Endothelial cell of umbilical vein (primary cell): ENCODE measurements at regions not wholly inside any gene's neighbourhood (a gene's known extent, or its start where the extent isn't known, plus 50 kb on each side); places are given as distances from the start of the nearest gene placed in this dataset.

Experiments
- BruUV-seq: library from RNA; stranded (reverse); fragments of 400-500 nt; replicated peaks from 2 replicates; lab custom pipeline; 2021; lab: Mats Ljungman, UMichigan
- CTCF ChIA-PET: fragments of 300-600, 350-600 bp; sonication (Branson Sonifier 250); formaldehyde crosslinking; loops from one replicate; lab custom pipeline; 2021; ENCODE audit warnings: antibody characterized with exemption, inconsistent platforms; lab: Charles Lee
- POLR2A ChIA-PET: fragments of 300-600, 350-600 bp; sonication (Branson Sonifier 250); formaldehyde crosslinking; loops from one replicate; lab custom pipeline; 2021; ENCODE audit warnings: antibody characterized with exemption, inconsistent platforms; lab: Charles Lee
- DNase-seq: peaks from one replicate; pipeline ENCODE4 v3.0.0-alpha.2; 2011; ENCODE audit warnings: low read depth, low spot score
- FAIRE-seq: peaks from 2 replicates; lab custom pipeline; 2011; peaks lifted over from hg19 to GRCh38; lab: Jason Lieb, UNC
- H2AFZ ChIP-seq: 2 replicates; pipeline ENCODE4 v1.6.0; 2012; ENCODE audit warnings: low read depth, low read length, control low read depth, inconsistent platforms
- H3K27ac ChIP-seq: 2 replicates; pipeline ENCODE4 v1.5.1; 2011; ENCODE audit warnings: low read depth, mild to moderate bottlenecking, control low read depth, low read length, moderate library complexity; ENCODE audit not compliant: insufficient read depth
- H3K27me3 ChIP-seq, 2 experiments: 2 replicates each; pipeline versions ENCODE4 v1.6.0 to v1.6.1; 2011; ENCODE audit warnings: low read length in 2 of 2, mixed read lengths in 1 of 2; ENCODE audit not compliant: control insufficient read depth in 2 of 2, insufficient read depth in 2 of 2
- H3K36me3 ChIP-seq, 2 experiments: 2 replicates in 1 of 2; 3 replicates in 1 of 2; pipeline ENCODE4 v1.5.1; 2011; ENCODE audit warnings: low read length in 2 of 2, mild to moderate bottlenecking in 1 of 2, moderate library complexity in 1 of 2; ENCODE audit not compliant: control insufficient read depth in 2 of 2, insufficient read depth in 2 of 2; ENCODE audit errors: extremely low read depth in 1 of 2
- H3K4me1 ChIP-seq: 3 replicates; pipeline ENCODE4 v1.5.1; 2011; ENCODE audit warnings: mild to moderate bottlenecking, low read length; ENCODE audit not compliant: control insufficient read depth, insufficient read depth; ENCODE audit errors: extremely low read depth
- H3K4me2 ChIP-seq: 2 replicates; pipeline ENCODE4 v1.6.1; 2011; ENCODE audit warnings: low read length, control low read depth, mixed read lengths; ENCODE audit not compliant: insufficient read depth
- H3K4me3 ChIP-seq, 3 experiments: fragments of 200-600 bp in 1 of 3; sonication (generic), shearing (Covaris generic) in 1 of 3; replicated peaks in 1 of 3; 2 replicates each; pipeline ENCODE4 v1.5.1; 2011 to 2016; ENCODE audit warnings: control low read depth in 3 of 3, low read length in 3 of 3, mild to moderate bottlenecking in 2 of 3, inconsistent platforms in 1 of 3, low read depth in 1 of 3, moderate library complexity in 1 of 3; ENCODE audit not compliant: insufficient read depth in 1 of 3
- H3K79me2 ChIP-seq: 2 replicates; pipeline ENCODE4 v1.6.0; 2012; ENCODE audit warnings: low read length, inconsistent platforms; ENCODE audit not compliant: control insufficient read depth, insufficient read depth
- H3K9ac ChIP-seq: replicated peaks from 2 replicates; pipeline ENCODE3; 2011; ENCODE audit warnings: low read length, control low read depth; ENCODE audit not compliant: insufficient read depth; ENCODE audit errors: extremely low read depth
- H3K9me1 ChIP-seq: replicated peaks from 3 replicates; pipeline ENCODE4 v1.6.0; 2011; ENCODE audit warnings: mild to moderate bottlenecking, low read length; ENCODE audit not compliant: control insufficient read depth, insufficient read depth; ENCODE audit errors: extremely low read depth
- H3K9me3 ChIP-seq: replicated peaks from 2 replicates; pipeline ENCODE4 v1.5.1; 2012; ENCODE audit warnings: low read length, inconsistent platforms; ENCODE audit not compliant: control insufficient read depth, insufficient read depth
- H4K20me1 ChIP-seq: replicated peaks from 2 replicates; pipeline ENCODE3; 2011; ENCODE audit warnings: mild to moderate bottlenecking, low read length; ENCODE audit not compliant: control insufficient read depth, insufficient read depth; ENCODE audit errors: extremely low read depth
- CTCF ChIP-seq, 2 donors: IDR thresholded peaks; 1 replicate in 1 of 2; 2 replicates in 1 of 2; pipeline ENCODE4 v1.5.1; 2011; ENCODE audit warnings: low read length in 2 of 2, mild to moderate bottlenecking in 2 of 2, moderate library complexity in 2 of 2, control low read depth in 1 of 2, inconsistent platforms in 1 of 2, low read depth in 1 of 2; ENCODE audit not compliant: insufficient read depth in 1 of 2; ENCODE audit errors: extremely low read depth in 1 of 2
- EZH2 ChIP-seq: IDR thresholded peaks from 2 replicates; pipeline ENCODE4 v1.6.1; 2012; ENCODE audit warnings: borderline replicate concordance, low read depth, mild to moderate bottlenecking, moderate library complexity, low read length, inconsistent platforms; ENCODE audit not compliant: severe bottlenecking
- FOS ChIP-seq: IDR thresholded peaks from 2 replicates; pipeline ENCODE4 v1.6.1; 2011; ENCODE audit warnings: mild to moderate bottlenecking, low read length, moderate library complexity, borderline replicate concordance; ENCODE audit not compliant: insufficient read depth
- GATA2 ChIP-seq: IDR thresholded peaks from 2 replicates; pipeline ENCODE4 v1.7.0; 2011; ENCODE audit warnings: low read depth, mild to moderate bottlenecking, moderate library complexity, mixed read lengths, low read length; ENCODE audit not compliant: insufficient read length, insufficient read depth
- JUN ChIP-seq: IDR thresholded peaks from 2 replicates; pipeline ENCODE4 v1.6.1; 2011; ENCODE audit warnings: borderline replicate concordance, low read depth; ENCODE audit not compliant: insufficient read length, insufficient read depth
- MAX ChIP-seq: IDR thresholded peaks from 2 replicates; pipeline ENCODE4 v1.6.1; 2011; ENCODE audit not compliant: insufficient read depth, insufficient read length
- MYC ChIP-seq: IDR thresholded peaks from one replicate; pipeline ENCODE4 v1.6.1; 2011; ENCODE audit warnings: mild to moderate bottlenecking, low read depth, low read length
- POLR2A ChIP-seq: IDR thresholded peaks from 2 replicates; pipeline ENCODE4 v1.6.1; 2012; ENCODE audit warnings: low read depth, mild to moderate bottlenecking, control low read depth, low read length
- POLR2AphosphoS5 ChIP-seq: IDR thresholded peaks from 2 replicates; pipeline ENCODE4 v1.6.1; 2012; ENCODE audit warnings: low read depth, mild to moderate bottlenecking, control low read depth, low read length, moderate library complexity; ENCODE audit not compliant: insufficient read depth
- dilution Hi-C: fragments of 300-500 bp; cut with MboI; formaldehyde crosslinking; loops from one replicate; pipeline ENCODE4 v1.15.0; 2019; ENCODE audit warnings: low sequenced_read_pairs; ENCODE audit not compliant: extremely low pct_ligation_motif_present
- intact Hi-C: fragments of 100-400 bp; cut with micrococcal nuclease; formaldehyde crosslinking; loops from one replicate; pipeline ENCODE4 v1.10.0; 2022

DNA sequence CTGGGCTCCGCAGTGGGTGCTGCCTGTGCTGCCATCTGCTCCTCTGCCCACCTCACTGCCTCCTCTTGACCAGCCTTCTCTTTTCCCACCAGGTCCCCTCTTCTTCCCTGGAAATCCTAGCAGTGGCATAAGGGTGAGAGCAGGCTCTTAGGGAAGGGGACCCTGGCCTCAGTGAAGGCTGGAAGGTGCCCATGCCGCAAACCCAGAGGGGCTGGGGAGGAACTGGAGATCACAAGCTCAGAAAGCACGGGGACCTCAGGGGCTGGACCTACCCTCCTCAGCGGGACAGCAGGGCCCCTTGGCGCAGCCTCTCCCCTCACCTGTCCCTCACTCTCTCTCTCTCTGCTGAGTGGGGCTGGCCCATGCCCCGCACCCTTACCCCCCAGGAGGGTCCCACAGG is 144.4 kb upstream of the IRX2 start:
- Histone ChIP-seq H3K4me3 (no peak overlapping the region), H4K20me1 (no peaks in the 10 kb centered on the region), H3K4me2 (no peak overlapping the region), H2AFZ (no peak overlapping the region), H3K27ac (no peak overlapping the region), H3K79me2 (no peaks in the 10 kb centered on the region), H3K9me1 (no peaks in the 10 kb centered on the region), H3K9me3 (peaks cover 17% of the 10 kb centered on the region), H3K9ac (no peak overlapping the region), H3K27me3 (no peaks in the 10 kb centered on the region), H3K4me1 (no peaks in the 10 kb centered on the region), H3K36me3 (no peaks in the 10 kb centered on the region)
- dilution Hi-C loops = no loop called here
- CTCF ChIA-PET = no interaction called here
- DNase-seq (no peak), FAIRE-seq (no peak)
- BruUV-seq = no TSS peak
- TF ChIP-seq POLR2AphosphoS5 = no peak
- TF ChIP-seq EZH2 = no peak
- no peak for TF ChIP-seq MYC
- no peak for TF ChIP-seq FOS
- TF ChIP-seq GATA2 = no peak
- TF ChIP-seq POLR2A = no peak
- no peak for TF ChIP-seq JUN
- TF ChIP-seq CTCF (IDR thresholded peaks at IDR 0.05; ENCODE audit: extremely low read depth in 1 of 2, insufficient read depth in 1 of 2, low read depth in 1 of 2, low read length in 2 of 2) = no peak
- no peak for TF ChIP-seq MAX
- POLR2A ChIA-PET = no interaction called here
- intact Hi-C loops = no loop called here
